HG03432 (cell line): ENCODE measurements at regions not wholly inside any gene's neighbourhood (a gene's known extent, or its start where the extent isn't known, plus 50 kb on each side); places are given as distances from the start of the nearest gene placed in this dataset.
"Not testable (repeated sequence)": the region's sequence is repeated elsewhere in the genome, so short reads cannot be mapped to it uniquely, and the experiment has no call there.

Experiments
- ATAC-seq: cut with Tn5 transposase; IDR thresholded peaks from one replicate; pipeline ENCODE4 v1.9.1; 2021; ENCODE audit warnings: mild to moderate bottlenecking, moderate library complexity; ENCODE audit not compliant: unreplicated experiment

DNA sequence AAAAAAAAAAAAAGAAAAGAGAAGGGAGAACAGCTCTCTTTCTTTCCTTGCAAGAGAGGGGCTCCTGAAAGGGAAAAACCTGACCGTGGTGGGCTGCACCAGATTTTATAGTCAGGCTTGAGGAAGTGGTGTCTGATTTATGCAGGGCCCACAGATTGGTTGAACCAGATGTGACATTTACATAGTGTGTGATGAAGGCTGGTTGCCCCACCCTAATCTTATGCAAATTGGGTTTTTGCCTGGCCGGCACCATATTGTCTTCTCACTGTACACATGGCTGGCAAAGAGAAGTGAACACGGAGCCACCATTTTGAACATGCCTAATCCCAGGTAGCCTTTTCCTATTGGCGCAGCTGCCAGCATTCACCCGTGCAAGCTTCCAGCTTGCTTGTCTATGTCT lies 154.4 kb downstream of the OXSM start:
- no peak for ATAC-seq

DNA sequence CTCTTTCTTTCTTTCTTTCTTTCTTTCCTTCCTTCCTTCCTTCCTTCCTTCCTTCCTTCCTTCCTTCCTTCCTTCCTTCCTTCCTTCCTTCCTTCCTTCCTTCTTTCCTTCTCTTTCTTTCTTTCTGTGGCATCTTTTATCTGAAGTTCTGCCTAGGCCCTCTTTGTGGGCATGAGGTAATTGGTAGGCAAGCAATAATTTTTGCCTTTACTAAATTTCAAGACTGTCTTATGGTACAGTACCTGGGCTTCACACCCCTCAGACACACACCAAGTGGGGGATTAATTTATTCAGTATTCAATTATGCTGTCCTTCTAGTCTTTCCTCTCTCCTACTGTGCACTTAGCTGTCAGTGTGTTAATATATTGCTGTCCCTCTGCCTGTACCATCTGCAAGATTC lies 155.5 kb downstream of the OXSM start:
- no peak for ATAC-seq

DNA sequence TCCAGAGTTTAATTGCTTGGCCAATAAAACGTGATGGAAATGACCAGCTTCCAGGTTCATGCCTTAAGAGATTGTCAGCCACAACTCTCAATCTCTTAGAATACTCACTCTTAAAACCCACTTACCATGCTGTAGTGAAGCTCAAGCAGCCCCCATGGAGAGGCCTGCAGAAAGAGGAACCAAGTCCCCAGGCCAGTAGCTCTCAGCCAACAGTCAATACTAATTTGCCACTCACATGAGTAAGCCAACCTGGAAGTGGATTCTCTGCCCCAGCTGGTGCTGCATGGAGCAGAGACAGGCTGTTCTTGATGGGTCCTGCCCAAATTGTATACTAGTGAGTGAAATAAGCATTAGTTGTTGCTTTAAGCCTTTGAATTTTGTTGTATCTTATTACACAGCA lies 155.9 kb downstream of the OXSM start:
- no peak for ATAC-seq

DNA sequence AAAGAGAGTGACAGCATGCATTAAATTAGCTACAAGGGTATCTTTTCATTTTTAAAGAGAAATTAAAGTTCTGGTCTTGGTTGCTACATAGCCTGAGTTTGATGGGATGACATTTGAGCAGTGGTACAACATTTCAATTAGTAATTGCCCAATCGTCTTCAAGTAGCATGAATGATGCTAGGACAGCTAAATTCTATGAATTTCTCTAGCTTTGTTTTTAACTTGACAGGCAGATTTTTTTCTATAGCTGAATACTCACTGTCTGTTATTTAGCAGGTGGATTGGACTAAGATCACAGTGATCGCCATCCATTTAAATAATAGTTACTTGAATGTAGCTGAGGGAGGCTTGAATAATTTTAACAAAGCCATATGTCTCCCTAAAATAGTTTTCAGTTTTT lies 162.2 kb downstream of the OXSM start:
- ATAC-seq: no peak

DNA sequence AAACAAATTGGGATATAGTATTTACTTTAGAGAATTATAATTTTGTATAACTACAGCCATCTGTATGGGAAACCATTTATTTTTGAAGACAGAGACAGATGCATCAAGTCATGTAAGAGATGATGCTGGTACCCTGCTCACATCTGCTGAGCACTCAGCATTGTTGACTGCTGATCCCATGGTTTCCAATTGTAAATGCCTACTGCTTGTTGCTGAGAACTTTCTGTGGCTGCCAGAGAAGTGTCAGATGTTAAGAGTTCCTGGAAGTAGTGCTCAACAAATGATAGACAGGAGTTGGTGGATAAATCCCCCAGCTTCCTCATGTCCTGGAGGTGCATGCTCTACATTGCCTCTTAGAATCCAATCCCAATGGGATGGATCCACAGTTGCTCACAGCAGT lies 167.1 kb downstream of the OXSM start:
- no peak for ATAC-seq

DNA sequence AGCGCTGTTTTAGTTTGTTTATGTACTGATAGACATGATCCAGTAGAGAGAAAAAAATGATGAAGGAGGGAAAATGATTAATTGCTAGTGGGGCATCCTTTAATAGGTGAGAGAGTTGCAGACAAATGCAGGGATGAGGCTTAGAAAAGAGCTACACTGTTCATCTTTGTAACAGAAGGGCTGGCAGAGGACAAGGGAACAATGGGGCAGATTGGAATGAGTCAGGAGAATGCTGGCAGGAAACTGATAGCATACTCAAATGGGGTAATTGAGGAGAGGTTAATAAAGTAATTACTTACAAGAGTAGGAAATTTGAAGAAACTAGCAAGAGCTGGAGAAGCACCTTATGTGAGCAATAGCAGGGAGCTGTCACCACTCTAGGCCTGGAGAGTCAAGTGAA lies 170.9 kb downstream of the OXSM start:
- no peak for ATAC-seq

DNA sequence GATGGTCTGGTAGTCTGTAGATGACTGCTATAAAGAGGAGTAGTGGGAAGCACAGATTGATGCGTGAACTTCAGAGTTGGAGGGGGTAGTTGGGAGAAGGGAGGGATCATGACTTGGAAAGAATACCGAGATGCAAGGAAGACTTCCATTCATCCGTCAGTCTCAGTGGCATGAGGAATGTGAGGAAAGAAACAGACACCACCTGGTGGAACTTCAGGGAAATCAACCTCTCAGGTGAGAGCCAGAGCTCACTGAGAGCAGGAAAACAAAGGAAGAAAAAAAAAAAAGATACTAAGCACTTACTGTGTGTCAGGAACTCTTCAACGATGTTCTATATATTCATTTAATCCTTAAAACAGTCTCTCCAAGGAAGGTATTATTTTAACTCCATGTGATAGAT lies 172.4 kb downstream of the OXSM start:
- ATAC-seq: no peak

DNA sequence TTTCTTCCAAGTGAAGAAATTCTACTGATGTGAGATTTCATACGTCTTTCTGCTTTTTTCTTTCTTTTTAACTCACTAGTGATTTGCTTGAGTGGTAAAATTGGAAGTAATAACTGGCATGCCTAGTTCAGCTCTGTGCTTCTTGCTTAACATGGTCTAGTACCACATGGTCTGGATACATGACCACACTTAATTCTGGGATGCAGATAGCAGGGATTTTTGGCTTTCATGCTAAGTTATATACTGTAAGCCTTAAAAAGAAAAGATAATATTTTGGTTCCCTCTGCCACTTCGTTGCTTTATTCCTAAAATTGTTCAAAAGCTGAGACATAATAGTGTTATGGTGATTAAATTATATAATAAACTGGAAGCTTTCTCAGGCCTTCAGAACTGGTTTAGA lies 174.3 kb downstream of the OXSM start:
- ATAC-seq: no peak

DNA sequence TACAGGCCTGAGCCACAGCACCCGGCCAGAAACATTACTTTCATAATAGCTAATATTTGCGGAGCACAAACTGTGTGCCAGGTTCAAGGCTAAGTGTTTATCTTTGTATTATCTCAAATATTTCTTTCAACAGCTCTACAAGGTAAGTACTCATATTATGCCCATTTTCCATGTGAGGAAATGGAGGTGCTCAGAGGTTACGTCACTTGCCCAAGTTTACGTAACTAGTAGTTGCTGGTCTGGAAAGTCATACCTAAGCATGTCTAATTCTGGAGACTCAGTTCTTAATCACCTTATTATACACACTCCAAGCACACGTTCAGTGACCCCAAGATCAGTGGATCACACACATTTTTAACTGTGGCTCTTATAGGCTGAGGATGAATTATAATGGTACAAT lies 177.5 kb downstream of the OXSM start:
- ATAC-seq: no peak

DNA sequence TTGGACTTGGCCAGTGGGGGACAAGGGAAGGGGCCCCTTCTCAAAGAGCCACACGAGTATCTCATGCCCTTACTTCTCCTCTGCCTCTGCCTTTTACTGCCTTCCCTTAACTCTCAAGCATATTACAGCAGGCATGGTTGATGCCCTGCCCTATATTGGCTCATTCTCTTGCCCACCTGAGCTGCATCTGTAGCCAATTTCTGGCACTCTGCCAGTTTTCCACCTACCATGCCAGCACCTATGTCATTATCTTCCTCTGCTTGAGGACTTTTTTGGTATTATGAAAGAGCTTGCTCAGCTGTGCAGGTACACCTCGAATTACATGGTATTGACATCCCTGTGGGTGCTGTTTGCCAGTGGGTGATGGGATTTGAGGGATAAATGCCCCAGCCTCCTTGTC lies 181.8 kb downstream of the OXSM start:
- no peak for ATAC-seq

DNA sequence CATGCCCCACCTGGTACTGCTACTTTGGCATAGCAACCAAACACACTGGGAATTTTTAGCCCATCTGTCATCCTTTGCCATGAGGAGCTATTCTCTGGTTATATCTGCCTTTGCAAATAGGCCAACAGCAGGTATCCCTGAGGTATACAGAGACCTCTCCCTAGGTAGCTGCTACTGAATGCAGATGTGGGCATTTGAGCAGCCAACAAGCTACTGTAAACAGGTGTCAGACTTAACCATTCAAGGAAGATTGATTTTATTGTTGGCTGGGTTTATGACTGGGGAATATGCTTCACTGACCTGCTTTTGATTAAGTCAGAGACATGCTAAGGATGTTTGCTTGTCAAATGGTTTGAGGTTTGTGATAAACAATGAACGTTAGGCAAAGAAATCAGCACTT lies 183.2 kb downstream of the OXSM start:
- ATAC-seq: no peak

DNA sequence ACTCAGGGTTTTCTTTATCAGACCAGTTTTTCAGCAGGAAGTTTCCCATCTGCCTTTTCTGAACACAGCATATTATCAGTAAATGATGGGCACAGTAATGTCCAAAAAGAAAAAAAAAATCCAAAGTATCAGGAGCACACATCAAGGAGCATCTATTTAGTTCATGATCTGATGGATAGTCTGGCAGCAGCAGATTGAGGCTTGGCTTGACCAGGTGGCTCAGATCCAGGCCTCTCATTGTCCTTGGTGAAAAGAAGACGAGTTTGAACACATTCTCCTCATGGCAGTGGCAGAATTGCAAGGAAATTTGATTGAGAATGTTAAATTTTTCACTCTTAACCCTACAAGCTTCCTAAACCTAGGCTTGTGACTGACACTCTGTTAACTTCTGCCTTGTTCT lies 192.9 kb downstream of the OXSM start:
- no peak for ATAC-seq

DNA sequence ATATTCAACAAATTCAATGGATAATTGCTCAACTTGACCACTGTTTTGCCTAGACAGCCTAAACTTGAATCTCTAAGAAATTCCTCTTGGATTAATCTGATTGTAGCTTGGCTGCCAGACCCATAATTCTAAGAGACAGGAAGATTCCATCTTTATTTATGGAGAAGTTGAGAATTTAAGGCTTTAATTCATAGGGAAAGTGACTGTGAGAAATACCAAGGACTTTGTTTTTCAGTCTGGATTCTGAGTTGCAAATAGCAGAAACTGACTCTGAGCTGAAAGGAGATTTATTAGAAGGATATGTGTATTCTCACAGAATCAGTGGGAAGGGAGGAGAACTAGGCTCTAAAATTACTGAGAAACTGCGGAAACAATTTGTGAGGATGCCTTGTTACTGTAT lies 195.7 kb downstream of the OXSM start:
- ATAC-seq: no peak

DNA sequence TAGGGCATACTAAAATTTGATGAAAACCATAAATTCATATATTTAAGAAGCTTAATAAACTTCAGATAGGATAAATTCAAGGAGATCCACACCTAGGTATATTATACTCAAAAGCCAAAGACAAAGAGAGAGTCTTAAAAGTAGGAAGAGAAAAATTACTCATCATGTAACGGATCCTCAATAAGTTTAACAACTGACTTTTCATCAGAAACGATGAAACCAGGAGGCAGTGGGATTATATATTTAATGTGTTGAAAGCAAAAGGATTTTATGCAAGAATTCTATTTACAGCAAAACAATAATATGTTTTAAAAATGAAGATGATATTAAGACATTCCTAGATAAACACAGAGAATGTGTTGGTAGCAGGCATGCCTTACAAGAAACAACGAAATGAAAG lies 202.7 kb downstream of the OXSM start:
- ATAC-seq: no peak

DNA sequence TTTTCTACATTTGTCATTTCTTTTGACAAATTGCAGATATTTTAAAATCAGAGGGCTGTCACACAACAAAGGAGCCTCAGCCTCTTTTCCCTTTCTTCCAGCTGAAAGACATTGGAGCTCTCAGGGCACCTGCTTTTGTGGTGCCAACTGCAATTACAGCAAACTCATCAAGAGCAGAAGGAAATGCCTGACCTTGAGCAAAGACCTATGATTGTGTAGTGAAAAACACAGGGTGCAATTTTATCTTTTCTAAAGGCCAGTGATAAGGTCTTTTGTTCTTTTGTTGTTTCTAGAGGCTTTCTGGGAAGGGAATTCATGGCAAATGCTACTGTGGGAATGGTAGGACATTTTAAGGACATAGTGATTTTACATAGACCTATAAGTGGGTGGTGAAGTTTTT lies 214.3 kb downstream of the OXSM start:
- ATAC-seq: no peak

DNA sequence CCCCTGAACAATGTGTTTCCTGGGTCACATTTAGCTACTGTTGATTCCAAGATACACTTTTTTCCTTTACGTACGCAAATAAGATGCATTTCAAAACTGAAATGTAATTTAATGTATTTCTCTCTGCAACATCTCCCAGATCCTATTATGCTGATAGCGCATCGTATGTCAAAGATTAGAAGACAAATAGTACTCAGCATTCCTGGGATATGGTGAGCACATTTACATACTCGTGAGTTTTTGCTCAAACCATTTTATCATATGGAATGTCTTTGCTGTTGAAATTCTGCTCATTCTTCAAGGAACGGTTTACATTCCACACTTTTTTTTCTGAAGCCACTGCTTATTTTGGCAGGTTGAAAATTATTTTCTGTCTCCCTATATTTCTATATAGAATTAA lies 221.4 kb downstream of the OXSM start:
- no peak for ATAC-seq

DNA sequence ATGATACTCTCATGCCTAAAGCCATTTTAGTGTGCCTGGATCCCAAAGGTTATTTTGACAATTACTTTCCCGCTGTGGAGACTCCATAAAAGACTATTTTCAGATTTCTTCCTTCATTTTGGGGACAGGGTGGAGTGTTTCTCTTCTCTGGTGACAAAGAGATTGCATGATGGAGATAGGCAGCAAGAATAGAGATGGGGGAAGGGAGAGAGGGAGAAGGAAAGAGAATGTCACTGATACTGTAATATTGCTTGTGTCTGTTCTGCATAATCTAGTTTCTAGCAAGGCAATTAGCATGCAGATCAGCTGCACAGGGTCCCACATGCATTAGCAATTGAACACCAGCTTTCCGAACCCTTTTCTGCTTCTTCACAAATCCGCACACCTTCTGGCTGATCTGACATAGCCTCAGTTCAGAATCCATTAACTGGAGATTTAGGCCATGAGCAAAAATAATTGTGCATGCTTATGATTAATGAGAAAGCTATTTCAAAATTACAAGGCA lies 222.4 kb downstream of the OXSM start:
- no peak for ATAC-seq

DNA sequence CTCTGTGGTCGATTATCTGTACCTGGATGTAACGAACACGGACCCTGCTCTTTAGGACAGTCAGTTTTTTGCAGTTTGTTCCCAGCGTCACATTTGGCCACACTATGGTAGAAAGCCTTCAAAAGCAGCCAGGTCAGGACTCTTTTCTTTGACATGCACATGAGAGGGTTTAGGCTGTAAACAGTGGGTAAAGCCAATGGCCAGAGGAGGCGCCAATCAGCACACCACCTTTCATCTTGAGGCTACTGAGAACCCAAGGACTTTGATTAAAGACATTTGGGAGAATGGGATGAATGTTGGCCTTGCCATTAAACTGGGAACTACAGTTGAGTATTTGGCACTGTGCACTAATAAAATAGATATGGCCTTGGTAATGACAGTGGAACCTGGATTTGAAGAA lies 225.9 kb downstream of the OXSM start:
- no peak for ATAC-seq

DNA sequence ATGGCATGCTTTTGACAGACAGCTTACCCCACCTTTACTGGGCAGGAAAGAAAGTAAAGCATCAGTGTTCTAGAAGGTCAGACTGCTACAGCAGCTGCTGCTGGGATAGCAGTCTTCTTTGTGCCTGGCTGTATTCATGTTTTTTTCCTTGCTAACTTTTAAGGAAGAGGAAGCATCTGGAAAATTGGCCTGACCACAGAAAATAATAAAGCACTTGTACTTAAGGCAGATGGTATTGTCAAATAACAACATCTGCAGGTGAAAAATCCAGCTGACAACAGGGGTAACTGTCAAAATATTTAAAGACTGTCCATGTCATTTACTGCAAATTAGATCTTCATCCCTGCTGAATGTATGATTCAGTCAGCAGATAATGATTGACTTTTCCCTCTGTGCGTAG lies 229.0 kb downstream of the OXSM start:
- ATAC-seq: no peak

DNA sequence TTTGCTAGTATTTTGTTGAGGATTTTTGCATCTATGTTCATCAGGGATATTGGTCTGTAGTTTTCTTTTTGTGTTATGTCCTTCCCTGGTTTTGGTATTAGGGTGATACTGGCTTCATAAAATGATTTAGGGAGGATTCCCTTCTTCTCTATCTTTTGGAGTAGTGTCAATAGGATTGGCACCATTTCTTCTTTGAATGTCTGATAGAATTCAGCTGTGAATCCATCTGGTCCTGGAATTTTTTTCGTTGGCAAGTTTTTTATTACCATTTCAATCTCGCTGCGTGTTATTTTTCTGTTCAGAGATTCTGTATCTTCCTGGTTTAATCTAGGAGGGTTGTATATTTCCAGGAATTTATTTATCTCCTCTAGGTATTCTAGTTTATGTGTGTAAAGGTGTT lies 234.3 kb downstream of the OXSM start:
- ATAC-seq: not testable (repeated sequence)

DNA sequence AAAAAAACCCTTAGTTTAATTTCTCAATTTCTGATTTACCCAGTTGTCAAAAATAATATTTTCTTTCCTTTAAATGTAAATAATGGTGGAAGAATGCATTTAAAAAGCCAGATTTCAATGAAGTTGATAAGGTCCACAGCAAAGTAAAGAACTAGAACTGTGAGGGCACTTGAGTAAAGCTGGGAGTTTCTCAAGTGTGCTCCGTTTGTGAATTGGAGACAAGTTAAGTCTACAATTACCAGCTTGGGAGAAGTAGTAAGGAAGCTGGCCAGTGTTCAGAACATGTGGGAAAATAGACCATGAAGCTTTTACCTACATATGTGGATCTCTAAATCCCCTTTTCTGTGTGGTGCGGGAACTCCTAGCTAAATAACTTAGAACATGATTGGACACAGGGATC lies 239.4 kb downstream of the OXSM start:
- no peak for ATAC-seq

DNA sequence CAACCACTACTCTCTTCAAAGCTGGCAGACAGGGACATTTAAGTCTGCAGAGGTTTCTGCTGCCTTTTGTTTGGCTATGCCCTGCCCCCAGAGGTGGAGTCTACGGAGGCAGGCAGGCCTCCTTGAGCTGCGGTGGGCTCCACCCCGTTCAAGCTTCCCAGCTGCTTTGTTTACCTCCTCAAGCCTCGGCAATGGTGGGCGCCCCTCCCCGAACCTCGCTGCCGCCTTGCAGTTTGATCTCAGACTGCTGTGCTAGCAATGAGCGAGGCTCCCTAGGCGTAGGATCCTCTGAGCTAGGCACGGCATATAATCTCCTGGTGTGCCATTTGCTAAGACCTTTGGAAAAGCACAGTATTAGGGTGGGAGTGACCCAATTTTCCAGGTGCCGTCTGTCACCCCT lies 252.2 kb downstream of the OXSM start:
- ATAC-seq: not testable (repeated sequence)

DNA sequence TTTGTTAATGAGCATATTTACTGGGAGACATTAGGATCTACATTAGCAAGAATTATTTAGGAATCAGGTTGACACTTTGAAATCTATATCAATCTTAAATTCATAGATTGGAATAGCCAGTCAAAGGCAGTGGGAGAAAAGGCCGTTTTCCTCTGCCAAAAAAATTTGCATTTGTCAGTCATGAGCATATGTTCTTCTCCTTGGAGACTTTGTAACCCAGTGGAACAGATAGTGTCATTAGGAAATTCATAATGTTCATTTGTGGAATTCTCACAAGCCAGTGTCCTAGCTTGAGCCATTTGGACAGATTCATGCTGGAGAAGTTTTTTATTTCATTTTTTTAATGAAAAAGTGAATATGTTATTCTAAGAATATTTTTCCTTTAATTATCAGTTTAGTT lies 260.1 kb downstream of the OXSM start:
- no peak for ATAC-seq

DNA sequence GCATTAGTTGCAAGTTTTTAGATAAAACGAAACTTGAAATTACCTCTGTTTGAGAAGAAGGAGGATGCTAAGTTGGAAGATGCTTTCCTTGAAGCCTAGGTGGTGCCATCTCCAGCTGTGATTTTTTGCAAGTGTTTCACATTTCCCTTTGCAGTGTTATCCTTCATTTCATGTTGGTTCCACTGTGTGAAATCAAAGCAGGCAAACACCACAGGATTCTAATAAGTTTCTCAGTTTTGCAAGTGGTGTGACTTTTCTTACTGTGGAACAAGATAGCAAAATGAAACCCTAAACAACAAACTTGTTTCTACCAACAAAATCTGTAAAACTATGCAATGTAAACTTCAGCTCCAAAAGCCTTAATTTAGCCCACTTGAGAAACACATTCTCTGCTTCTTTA lies 260.9 kb downstream of the OXSM start:
- ATAC-seq: no peak
